IPS-18c (cell line): ENCODE measurements at regions not wholly inside any gene's neighbourhood (a gene's known extent, or its start where the extent isn't known, plus 50 kb on each side); places are given as distances from the start of the nearest gene placed in this dataset.

Source experiments
- H3K4me3 ChIP-seq: 2 replicates; pipeline ENCODE4 v1.7.0; 2013; ENCODE audit warnings: low read depth, mild to moderate bottlenecking, low read length, moderate library complexity; ENCODE audit not compliant: insufficient read depth
- H3K9me3 ChIP-seq: one replicate; pipeline ENCODE4 v1.6.1; 2013; ENCODE audit warnings: mild to moderate bottlenecking, low read length, moderate library complexity; ENCODE audit not compliant: control insufficient read depth, insufficient read depth

DNA sequence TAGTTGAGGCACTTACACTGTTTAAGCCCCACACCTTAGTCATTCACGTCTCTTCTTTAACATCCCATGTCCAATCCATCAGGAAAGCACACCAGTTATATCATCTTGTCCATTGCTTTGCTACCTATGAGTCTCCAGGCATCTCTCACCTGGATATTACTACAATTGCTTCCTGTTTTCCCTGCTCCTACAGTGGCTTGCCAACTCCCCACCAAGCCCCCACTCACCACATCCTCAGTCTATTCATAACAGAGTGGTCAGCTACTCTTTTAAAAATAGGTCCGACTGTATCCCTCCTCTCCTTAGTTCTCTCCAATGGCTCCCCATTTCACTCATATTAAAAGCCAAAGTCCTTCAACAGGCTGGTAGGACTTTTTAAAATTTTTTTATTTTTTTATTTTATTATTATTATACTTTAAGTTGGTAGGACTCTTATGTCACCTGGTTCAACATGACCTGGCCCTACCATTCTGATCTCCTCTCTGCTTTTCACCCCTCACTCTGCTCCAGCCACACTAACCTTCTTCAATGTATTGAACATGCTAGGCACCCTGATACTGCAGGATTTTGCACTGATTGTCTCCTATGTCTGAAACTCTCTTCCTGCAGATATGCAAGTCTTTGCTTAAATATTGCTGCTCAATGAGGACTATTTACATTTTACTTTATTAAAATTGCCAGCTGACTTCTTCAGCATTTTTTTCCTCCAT is 253.2 kb downstream of the CYRIA start:
- Histone ChIP-seq H3K9me3 (no peaks in the 10 kb centered on the region), H3K4me3 (no peak overlapping the region)

DNA sequence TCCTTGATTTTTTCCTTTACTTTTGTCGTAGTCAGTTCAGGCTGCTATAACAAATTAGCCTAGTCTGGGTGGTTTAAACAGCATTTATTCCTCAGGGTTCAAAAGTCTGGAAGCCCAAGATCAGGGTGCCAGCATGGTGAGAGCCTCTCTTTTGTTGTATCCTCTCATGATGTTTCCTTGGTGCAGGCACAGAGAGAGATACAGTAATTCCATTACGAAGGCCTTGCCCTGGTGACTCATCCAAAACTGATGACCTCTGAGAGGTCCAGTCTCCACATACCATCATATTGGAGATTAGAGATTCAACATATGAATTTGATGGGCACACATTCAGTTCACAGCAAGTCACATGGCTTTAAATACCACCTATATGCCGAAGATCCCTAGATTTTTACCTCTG is 253.8 kb downstream of the CYRIA start:
- H3K9me3 ChIP-seq = no peaks in the 10 kb centered on the region

DNA sequence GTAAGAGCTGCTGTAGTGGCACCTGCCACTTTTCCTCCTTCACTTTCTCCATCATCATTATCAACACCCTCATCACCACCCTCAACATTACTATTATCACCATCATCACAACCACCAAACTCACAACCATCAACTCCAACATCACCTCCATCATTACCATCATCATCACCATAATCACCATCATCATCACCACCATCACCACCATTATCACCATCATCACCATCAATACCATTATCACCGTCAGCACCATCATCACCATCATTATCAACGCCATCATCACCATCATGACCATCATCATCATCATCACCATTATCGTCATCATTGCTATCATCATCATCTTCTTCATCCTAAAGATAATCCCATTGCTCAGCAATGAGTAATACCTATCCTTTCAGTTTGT is 255.8 kb downstream of the CYRIA start:
- Histone ChIP-seq H3K9me3 (no peaks in the 10 kb centered on the region), H3K4me3 (no peak overlapping the region)

More for the DNA sequence above, 253.8 kb downstream of the CYRIA start:
- no peak overlapping the region for H3K4me3 ChIP-seq

DNA sequence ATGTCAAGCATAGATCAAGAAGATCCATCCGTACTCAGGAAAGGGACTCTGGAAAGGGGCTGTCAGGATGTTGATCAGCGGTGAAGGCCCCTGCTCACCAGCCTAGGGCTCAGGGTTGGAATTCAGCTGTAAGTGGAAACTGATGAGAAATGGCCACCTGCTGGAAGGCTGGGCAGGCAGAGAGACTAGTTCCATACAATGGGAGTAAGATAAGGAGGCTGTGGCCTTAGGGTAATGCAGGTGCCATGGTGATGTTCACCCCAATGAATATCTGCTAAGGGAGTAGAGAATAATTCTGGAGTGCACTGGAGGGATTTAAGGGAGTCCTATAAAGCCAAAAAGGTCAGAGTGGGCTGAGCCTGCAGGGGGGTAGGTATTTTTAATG is 256.6 kb downstream of the CYRIA start:
- no peak overlapping the region for H3K4me3 ChIP-seq
- no peaks in the 10 kb centered on the region for H3K9me3 ChIP-seq

DNA sequence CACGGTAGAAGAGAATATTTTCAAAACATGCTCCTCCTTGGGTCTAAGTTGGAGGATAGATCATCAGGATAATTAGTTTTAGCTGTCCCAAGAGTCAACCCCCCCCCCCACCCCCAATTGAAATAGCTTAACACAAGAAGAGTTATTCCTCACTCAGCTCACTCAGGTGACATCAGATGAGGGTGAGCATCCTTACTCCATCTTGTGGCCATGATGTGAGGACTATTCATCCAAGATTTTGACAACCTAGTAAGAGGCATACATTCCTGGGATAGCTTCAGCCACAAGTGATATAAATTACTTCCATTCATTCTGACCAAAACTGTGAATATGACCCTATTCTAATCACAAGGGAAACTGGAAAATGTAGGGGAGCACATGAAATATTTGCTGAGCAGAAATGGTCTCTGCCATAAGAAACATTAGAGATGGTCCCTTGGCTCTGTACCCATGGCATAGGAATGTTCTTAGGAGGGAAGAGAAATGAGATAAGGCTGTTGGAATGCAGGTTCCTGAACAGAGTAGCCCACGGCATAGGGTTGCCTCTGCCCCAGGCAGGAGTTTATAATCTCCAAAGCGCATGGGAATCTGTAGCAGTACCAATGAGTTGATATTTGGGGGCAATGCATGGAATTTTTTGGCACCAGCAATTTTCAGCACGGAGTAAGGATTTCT is 257.2 kb downstream of the CYRIA start:
- H3K4me3 ChIP-seq = no peak overlapping the region
- no peaks in the 10 kb centered on the region for H3K9me3 ChIP-seq

DNA sequence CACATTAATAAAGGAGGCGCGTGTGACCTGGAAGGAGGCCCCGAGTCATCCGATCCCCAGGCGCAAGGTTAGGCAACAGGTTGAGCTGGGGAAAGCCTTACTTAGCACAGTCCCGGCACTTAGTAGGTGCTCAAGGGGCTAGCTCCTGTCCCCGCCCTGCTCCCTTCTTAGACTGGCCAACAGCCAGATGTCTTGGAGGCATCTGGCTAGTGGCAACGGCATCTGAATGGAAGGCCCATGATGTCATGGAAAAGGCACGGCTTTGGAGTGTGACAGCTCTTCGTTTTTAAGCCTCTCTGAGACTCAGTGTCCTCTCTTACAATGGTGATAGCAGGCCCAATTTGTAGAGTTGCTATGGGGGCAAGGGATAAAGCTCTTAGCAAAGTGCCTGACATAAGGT is 258.3 kb downstream of the CYRIA start:
- H3K4me3 ChIP-seq = no peak overlapping the region
- H3K9me3 ChIP-seq = no peaks in the 10 kb centered on the region

DNA sequence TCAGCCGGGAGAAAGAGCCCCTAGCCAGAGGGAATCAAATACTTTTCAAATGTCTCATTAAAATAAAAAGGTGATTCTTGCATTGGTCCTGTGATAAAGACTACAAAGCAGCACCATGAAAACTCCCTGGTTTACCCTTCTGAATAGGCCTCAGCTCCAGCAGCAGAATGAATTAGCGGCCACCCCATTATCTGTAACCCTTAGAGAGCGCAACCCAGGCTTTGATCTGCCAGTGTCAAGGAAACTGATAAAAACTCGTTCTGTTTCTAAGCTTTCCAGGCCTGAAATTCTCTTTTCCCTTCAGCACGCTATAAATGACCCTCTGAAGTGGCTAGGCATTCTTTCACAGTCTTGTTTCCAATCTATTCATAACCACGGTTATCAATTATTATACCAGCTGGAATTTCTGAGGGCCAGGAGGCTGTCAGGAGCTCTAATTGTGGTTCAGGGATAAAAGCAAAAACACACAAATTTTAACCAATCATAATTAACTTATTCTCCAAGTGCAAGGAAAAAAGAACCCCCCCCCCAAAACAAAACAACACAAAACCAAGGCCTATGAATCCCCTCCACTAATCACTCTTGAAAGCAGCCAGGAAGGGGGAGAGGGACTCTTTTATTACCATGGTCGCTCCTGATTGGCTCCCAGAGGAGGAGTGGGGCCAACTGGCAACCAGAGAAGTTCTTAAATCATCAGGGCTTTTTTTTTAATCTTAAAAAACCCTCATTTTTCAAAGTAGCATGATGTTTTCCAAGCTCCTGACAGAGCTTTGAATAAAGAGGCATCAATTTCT is 258.9 kb downstream of the CYRIA start:
- Histone ChIP-seq H3K9me3 (no peaks in the 10 kb centered on the region), H3K4me3 (no peak overlapping the region)

DNA sequence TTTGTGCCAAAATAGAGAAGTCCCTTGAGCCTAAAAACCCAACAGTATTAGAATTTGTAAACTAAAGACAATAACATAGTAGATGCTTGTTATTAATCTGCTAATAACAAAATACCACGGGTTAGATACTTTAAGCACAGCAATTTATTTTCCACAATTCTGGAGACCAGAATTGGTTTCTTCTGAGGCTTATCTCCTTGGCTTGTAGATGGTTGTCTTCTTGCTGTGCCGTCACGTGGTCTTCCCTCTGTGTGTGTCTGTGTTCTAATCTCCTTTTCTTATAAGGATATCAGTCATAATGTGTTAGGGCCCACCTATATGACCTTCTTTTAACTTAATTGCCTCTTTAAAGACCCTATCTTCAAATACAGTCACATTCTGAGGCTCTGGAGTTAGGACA is 260.1 kb downstream of the CYRIA start:
- Histone ChIP-seq H3K4me3 (no peak overlapping the region), H3K9me3 (no peaks in the 10 kb centered on the region)

DNA sequence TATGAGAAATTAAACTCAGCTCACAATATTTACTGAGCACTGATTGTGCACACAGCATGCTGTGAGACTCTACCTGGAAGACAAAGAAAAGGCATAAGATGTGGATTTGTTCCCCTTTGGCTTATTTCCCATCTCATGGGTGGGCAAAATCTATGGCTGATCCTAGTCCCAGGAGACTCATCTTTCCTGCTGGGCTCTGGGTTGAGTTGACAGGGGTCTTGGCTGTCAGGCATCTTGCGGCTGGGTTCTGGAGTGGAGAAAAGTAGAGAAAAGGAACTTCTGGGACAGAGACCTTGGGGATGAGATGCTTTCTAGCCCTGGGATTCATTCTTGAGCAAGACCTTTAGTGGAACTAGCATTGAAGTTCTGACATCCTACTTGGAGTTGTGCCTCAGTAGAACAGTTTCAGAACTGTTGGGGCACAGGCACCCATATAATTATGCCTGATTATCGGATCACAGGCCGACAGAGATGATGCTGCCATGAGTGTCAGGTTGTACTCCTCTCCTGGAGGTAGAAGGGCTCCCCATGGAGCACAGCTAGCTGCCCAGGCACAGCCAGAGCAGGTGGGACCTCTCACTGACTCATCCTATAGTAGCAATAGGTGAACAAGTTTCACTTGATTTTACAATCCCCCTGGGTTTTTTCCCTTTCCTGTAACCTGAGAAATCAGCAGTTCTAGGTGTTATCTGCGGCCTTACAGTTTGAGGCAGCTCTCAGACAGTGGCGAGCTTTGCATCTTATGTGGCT is 260.9 kb downstream of the CYRIA start:
- no peak overlapping the region for H3K4me3 ChIP-seq
- no peaks in the 10 kb centered on the region for H3K9me3 ChIP-seq

DNA sequence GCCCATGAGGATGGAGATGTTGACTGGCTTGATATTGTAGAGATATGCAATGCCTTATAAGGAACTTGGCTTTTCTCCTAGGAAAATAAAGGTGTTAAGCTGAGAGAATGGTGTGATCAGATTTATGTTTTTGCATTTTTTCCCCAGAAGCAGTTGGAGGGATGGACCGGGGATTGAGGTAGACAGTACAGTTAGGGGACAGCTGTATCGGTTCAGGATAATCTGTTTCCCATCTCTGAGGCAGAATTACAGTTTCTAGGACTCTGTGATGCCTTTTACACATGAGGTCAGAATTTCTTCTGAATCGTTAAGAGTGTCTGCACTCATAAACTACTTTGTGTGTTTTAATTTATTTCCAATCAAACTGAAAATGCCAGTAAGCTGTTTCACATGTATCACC is 261.5 kb downstream of the CYRIA start:
- Histone ChIP-seq H3K9me3 (no peaks in the 10 kb centered on the region), H3K4me3 (no peak overlapping the region)

DNA sequence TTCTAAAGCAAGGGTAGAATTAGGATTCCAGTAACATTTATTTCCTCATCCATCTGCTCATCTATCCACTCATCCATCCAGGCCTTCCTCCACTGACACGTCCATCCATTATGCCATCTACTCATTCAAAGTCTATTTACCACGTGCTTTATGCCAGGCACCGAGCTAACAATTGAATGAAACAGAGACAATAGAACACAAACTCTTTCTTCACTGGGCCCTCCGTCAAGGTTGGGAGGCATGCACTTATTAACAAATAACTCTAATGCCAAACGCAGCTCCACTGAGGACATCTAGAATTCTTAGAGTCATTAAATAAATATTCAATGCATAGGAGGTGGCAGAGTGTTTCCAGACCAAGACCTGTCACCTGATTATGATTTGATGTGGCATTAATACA is 262.7 kb downstream of the CYRIA start:
- no peaks in the 10 kb centered on the region for H3K9me3 ChIP-seq
- no peak overlapping the region for H3K4me3 ChIP-seq

DNA sequence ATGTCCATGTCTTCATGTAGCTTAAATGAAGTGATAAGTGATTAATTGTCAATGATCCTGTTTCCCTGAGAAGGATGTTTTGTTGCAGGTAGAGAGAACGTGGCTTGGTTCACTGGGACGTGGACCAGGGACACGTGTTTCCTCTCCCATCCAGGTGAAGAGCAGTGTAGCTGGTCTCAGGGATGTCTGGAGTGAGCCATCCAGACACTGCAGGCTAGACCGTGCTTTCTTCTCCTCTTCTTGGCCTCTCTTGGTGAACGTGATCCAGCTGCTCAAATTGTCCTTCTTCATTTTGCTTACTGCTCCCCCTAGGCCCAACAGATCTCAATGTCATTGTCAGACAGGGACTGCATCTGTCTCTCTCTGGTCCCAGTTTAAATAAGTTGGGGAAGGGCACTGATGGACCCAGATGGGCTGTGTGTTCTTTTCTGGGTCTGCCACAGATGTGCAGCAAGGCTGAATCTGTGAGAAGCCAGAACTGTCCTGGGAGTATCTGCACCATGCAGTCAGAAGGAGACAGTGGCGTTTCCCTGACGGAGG is 263.8 kb downstream of the CYRIA start:
- Histone ChIP-seq H3K9me3 (no peaks in the 10 kb centered on the region), H3K4me3 (no peak overlapping the region)

DNA sequence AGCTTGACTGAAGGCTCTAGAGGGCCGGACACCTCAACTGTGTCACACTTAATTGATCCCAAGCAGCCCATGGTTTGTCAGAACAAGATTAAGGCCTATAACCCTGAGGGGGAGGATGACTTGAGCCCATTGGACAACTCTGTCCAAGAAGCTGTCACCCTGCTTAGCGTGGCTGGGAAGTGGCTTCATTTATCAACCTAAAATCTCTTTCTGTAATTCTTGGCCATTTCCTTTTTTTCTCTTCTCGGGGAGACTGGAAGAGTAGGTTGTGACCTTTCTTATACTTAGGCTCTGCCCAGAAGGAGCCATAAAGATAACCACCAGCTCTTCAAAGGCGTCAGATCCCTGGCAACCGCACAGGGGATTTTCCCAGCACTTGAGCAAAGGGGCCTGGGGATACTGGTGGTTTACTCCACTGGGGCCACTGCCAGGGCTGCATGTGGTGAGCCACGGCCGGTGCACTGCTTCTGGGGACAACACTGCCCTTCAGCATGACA is 265.5 kb downstream of the CYRIA start:
- Histone ChIP-seq H3K9me3 (no peaks in the 10 kb centered on the region), H3K4me3 (no peak overlapping the region)

DNA sequence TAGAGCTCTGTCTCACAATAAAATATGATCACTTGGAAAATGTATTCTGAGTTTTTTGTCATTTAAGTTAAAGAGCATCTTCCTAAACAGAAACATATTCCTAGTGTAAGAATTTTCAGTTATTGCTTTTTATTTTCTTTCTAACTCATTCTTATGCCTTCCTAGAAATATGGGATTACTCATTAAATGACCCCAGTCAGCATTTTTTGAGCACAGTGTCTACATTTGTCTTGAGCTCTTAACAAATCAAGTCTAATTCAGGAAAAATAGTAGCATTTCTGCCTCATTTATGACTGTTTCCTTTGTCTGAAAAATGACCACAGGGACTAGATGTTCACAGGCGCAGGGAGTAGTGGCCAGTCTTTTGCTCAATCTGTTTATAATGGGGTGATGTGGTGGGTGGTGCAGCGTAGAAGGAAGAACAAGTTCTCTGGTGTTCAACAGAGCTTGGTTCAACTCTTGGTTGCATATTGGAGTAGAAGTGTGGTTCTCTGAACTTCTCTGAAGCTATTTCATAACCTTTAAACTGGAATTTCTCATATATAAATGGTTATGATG is 267.1 kb downstream of the CYRIA start:
- Histone ChIP-seq H3K9me3 (no peaks in the 10 kb centered on the region), H3K4me3 (no peak overlapping the region)

DNA sequence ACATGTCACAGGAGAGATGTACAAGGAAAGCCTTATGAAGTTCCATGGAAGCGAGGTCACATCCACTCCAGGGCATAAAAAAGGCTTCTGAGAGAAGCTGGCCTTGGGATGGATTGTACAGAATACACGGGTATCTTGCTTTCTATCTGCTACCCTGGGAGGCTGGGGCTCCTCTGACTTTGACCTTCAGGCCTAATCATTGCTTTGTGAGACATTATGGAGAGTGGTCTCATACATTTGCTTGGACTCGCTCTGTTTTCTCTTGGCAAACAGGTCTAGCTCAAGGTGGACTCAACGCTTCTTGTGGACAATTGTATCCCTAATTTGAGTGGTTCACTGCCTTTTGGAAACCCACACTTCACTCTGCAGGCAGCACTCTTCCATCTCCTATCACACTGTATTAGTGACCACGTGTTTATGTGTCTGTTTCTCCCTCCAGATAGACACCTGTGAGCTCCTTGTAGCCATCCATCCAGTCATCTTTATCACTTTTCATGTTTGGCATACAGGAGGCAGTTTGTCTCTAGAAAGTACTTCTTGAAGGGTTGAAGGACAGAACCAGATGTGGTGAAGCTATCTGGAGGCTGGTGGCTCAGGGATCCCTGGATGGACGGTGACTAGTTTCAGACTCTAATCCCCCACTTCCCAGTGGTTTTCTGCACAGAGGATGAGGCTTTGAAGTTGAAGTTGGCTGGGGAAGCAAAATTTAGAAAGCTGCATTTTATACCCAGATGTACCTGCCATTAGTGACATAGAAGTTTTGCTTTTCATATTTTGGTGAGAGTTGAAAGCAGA is 267.8 kb downstream of the CYRIA start:
- H3K9me3 ChIP-seq = no peaks in the 10 kb centered on the region

DNA sequence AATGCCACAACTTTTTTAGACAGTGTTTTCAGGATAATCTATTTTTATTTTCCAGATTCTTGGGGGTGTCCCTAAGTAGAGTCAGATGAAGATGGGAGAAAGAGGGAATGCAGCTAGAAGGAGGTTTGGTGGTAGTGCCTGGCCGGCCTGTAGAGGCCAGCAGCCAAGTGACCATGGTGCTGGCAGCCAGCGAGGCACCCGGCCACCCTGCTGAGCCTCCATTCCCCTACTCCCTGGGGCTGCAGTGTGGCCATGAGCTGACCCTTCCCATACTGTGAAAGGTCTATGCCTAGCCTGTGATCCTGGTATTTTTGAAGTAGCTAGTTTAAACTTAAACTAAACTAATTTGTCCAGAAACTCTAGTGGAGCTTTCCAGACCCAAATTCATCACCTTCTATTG is 268.6 kb downstream of the CYRIA start:
- H3K4me3 ChIP-seq = no peak overlapping the region
- H3K9me3 ChIP-seq = no peaks in the 10 kb centered on the region

More for the DNA sequence above, 267.8 kb downstream of the CYRIA start:
- H3K4me3 ChIP-seq = no peak overlapping the region
